ENCODE measurements at regions not wholly inside any gene's neighbourhood (a gene's known extent, or its start where the extent isn't known, plus 50 kb on each side); places are given as distances from the start of the nearest gene placed in this dataset.

DNA sequence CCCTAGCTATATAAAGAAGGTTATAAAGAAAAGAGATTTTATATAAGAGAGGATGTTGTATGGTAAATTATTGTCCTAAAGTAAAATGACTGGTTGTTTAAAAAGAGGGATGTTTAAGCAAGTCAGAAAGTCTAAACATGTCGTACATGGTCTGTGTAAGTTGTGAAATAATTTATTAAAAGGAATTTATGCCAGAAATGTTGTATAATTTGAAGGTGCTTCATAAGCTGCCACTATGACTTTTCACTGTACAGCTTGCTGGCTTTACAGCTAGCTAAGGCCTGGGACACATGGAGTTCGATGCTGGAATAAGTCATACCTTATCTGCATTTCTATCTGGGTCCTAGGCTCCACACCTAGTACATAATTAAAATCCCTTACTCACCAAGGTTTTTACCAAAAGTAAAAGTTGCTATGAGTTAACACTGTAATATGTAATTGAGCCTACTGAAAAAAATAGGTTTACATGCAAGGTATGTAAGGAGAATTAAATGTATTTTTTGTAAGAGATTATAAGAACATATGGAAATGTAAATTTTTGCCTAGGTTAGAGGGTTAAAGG lies 59.0 kb upstream of the EDEM3 start:
- Histone ChIP-seq H2AFZ (ENCODE audit: low read depth) (no peak overlapping the region), H3K4me2 (no peak overlapping the region), H3K27ac (no peak overlapping the region), H3K36me3 (ENCODE audit: insufficient read depth) (no peaks in the 10 kb centered on the region; the same call in 1 of the 2 replicates), H3K4me1 (ENCODE audit: low read depth, poor library complexity, severe bottlenecking) (no peaks in the 10 kb centered on the region), H3K9ac (no peak overlapping the region), H3K79me2 (ENCODE audit: insufficient read depth, low read depth) (no peaks in the 10 kb centered on the region), H4K20me1 (ENCODE audit: insufficient read depth) (no peaks in the 10 kb centered on the region), H3K27me3 (ENCODE audit: insufficient read depth, low read depth) (no peaks in the 10 kb centered on the region), H3K4me3 (IDR thresholded peaks at IDR 0.05; ENCODE audit: insufficient read depth, low read depth, low read length) (no peak overlapping the region)
- TF ChIP-seq, protein P1, sequence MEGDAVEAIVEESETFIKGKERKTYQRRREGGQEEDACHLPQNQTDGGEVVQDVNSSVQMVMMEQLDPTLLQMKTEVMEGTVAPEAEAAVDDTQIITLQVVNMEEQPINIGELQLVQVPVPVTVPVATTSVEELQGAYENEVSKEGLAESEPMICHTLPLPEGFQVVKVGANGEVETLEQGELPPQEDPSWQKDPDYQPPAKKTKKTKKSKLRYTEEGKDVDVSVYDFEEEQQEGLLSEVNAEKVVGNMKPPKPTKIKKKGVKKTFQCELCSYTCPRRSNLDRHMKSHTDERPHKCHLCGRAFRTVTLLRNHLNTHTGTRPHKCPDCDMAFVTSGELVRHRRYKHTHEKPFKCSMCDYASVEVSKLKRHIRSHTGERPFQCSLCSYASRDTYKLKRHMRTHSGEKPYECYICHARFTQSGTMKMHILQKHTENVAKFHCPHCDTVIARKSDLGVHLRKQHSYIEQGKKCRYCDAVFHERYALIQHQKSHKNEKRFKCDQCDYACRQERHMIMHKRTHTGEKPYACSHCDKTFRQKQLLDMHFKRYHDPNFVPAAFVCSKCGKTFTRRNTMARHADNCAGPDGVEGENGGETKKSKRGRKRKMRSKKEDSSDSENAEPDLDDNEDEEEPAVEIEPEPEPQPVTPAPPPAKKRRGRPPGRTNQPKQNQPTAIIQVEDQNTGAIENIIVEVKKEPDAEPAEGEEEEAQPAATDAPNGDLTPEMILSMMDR (conservative IDR thresholded peaks at IDR 0.05; ENCODE audit: low read depth, low read length) = no peak

DNA sequence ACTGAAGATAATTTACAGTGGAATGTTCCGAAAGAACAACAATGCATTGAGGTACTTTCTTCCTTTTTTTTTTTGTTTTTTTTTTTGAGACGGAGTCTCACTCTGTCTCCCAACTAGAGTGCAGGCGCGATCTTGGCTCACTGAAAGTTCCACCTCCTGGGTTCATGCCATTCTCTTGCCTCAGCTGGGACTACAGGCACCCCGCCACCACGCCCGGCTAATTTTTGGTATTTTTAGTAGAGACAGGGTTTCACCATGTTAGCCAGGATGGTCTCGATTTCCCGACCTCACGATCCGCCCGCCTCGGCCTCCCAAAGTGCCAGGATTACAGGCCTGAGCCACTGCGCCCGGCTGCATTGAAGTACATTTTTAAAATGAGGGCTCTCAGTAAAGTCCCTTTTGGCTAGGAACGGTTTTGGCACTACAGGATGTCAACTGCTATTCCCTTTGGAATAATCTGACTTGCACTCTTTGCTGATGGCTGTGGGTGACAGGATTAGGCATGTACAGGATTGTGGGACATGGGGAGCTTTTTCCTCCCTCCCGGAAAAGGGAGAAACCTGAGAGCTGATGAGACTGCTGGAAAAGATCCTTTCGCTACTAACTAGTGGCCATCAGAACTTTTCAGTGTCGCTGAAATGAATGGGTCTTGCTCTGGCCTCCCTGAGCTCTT lies 56.9 kb upstream of the EDEM3 start:
- H3K4me2 ChIP-seq = no peak overlapping the region
- H3K36me3 ChIP-seq (ENCODE audit: insufficient read depth) = no peaks in the 10 kb centered on the region
- no peak overlapping the region for H3K9ac ChIP-seq
- H3K27me3 ChIP-seq (ENCODE audit: insufficient read depth, low read depth) = no peaks in the 10 kb centered on the region
- H3K79me2 ChIP-seq (ENCODE audit: insufficient read depth, low read depth) = no peaks in the 10 kb centered on the region
- TF ChIP-seq, protein P1 (conservative IDR thresholded peaks at IDR 0.05; ENCODE audit: low read depth, low read length) = no peak
- H4K20me1 ChIP-seq (ENCODE audit: insufficient read depth) = no peaks in the 10 kb centered on the region
- H2AFZ ChIP-seq (ENCODE audit: low read depth) = no peak overlapping the region
- no peaks in the 10 kb centered on the region for H3K4me1 ChIP-seq (ENCODE audit: low read depth, poor library complexity, severe bottlenecking)
- no peak overlapping the region for H3K27ac ChIP-seq
- H3K4me3 ChIP-seq (IDR thresholded peaks at IDR 0.05; ENCODE audit: insufficient read depth, low read depth, low read length) = no peak overlapping the region

DNA sequence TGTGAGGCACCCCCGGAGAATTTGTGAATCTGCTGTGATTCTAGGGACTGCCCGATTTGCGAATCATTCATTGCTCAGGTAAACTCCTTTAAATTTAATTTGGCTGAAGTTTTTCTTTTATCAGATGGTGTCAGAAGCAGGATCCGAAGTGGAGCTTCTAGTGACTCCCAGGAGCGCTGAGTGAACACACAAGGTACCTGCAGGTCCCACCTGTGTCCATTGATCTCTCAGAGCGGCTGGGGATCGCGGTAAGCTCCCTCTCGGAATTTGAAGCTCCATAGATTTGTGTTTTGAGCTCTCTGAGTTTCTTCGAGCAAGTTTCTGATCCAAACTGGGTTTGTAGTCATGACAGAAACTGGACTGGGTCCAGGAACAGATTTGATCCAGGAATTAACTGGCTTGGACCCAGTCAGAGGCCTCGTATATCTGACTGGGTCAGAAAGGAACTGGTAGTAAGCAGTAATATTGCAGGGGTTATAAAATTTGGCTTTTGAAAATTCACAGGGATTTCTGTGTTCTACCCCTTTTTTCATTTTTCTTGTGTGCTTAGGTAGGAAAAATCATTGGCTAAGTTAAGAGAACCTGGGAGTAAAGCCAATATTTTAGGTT lies 56.2 kb upstream of the EDEM3 start:
- H3K4me3 ChIP-seq (IDR thresholded peaks at IDR 0.05; ENCODE audit: insufficient read depth, low read depth, low read length) = no peak overlapping the region
- H3K27ac ChIP-seq = no peak overlapping the region
- no peaks in the 10 kb centered on the region for H3K36me3 ChIP-seq (ENCODE audit: insufficient read depth)
- H3K27me3 ChIP-seq (ENCODE audit: insufficient read depth, low read depth) = no peaks in the 10 kb centered on the region
- no peaks in the 10 kb centered on the region for H3K79me2 ChIP-seq (ENCODE audit: insufficient read depth, low read depth)
- no peak overlapping the region for H2AFZ ChIP-seq (ENCODE audit: low read depth)
- H4K20me1 ChIP-seq (ENCODE audit: insufficient read depth) = no peaks in the 10 kb centered on the region
- peaks cover 2% of the 10 kb centered on the region for H3K4me1 ChIP-seq (ENCODE audit: low read depth, poor library complexity, severe bottlenecking)
- no peak overlapping the region for H3K9ac ChIP-seq
- no peak overlapping the region for H3K4me2 ChIP-seq
- TF ChIP-seq, protein P1 (conservative IDR thresholded peaks at IDR 0.05; ENCODE audit: low read depth, low read length) = no peak

DNA sequence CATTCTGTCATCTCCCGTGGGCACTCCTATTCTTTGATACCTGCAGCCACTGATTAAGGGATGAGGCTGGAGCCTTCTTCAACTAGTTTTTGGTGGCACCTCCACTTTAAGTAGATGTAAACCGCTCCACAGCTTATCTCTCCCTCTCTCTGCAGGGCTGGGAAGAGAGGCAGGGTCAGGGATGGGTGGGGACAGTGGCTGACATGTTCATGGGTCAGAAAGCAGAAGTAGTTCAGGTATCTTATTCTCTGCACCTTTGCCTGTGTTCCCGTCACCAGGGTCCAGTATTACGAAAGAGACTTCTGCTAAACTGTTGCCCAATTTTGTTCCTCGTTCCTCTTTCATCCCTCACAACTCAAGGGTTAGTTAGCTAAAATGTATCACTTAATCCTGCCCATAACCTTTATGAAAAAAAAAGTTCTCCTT lies 51.7 kb upstream of the EDEM3 start:
- H4K20me1 ChIP-seq (ENCODE audit: insufficient read depth) = no peaks in the 10 kb centered on the region
- TF ChIP-seq, protein P1 (conservative IDR thresholded peaks at IDR 0.05; ENCODE audit: low read depth, low read length) = no peak
- H3K4me1 ChIP-seq (ENCODE audit: low read depth, poor library complexity, severe bottlenecking) = peaks cover 21% of the 10 kb centered on the region
- no peak overlapping the region for H3K4me2 ChIP-seq
- H3K36me3 ChIP-seq (ENCODE audit: insufficient read depth) = no peaks in the 10 kb centered on the region
- H3K27me3 ChIP-seq (ENCODE audit: insufficient read depth, low read depth) = no peaks in the 10 kb centered on the region
- H3K79me2 ChIP-seq (ENCODE audit: insufficient read depth, low read depth) = no peaks in the 10 kb centered on the region
- no peak overlapping the region for H2AFZ ChIP-seq (ENCODE audit: low read depth)
- no peak overlapping the region for H3K27ac ChIP-seq
- H3K4me3 ChIP-seq (IDR thresholded peaks at IDR 0.05; ENCODE audit: insufficient read depth, low read depth, low read length) = no peak overlapping the region
- H3K9ac ChIP-seq = no peak overlapping the region
